BE2C (cell line): ENCODE measurements at regions not wholly inside any gene's neighbourhood (a gene's known extent, or its start where the extent isn't known, plus 50 kb on each side); places are given as distances from the start of the nearest gene placed in this dataset.

ENCODE experiments used
- DNase-seq: peaks from one replicate; pipeline ENCODE4 v3.0.0-alpha.2; 2020
- H3K27me3 ChIP-seq: fragments of 250-450 bp; sonication (Bioruptor Pico); 2 replicates; pipeline ENCODE4 v1.5.1; 2020; ENCODE audit warnings: mild to moderate bottlenecking
- H3K36me3 ChIP-seq: fragments of 250-450 bp; sonication (Bioruptor Pico); 2 replicates; pipeline ENCODE4 v1.5.1; 2020; ENCODE audit warnings: mild to moderate bottlenecking
- H3K4me1 ChIP-seq: fragments of 250-450 bp; sonication (Bioruptor Pico); 2 replicates; pipeline ENCODE4 v1.5.1; 2020
- H3K4me3 ChIP-seq: 2 replicates; pipeline ENCODE4 v1.5.1; 2011; ENCODE audit warnings: low read depth, low read length
- H3K9me3 ChIP-seq: fragments of 250-450 bp; sonication (Bioruptor Pico); 2 replicates; pipeline ENCODE4 v1.5.1; 2020
- TF ChIP-seq, protein P1 (sequence below): IDR thresholded peaks from 2 replicates; pipeline ENCODE4 v1.5.1; 2012; ENCODE audit warnings: mild to moderate bottlenecking, low read depth, low read length

DNA sequence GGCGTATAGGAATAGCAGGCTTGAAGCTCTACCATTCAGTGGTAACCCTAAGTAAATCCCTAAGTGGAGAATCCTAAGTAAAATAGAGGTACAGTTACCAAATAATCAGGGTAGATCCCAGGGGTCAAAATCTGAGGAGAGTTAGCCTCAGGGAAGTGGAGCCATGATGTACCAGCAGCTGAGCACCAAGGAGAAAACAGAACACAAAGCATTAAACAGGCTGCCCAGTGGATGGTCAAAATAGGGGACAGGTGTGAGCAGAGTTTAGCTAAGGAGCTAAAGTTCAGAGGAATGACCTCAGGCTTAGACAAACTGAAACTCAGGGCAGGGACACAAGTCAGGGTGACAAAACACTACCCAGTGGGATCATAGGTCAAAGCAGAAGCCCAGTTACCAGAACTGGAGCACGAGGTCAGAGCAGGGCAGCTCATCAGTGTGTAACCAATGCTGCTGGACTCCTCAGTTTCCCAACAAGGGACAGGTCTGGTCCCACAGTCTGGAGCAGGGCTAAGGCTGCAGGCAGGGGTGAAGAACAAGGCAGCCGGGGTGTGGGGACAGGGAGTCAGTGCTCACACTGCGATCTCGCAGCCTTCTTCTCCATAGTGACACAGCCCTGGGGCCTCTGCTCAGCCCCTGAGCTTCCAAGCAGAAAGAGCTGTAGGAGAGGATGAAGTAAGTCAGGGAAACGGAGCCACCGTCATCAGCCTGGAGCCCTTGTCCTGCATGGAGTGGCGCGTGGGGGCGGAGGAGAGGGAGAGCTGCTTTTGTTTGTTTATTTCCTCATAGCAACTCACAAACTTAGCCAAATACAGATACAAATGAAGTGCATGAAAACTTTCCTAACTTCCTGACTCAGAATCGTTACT, 264.0 kb downstream of the MREG start:
- H3K4me1 ChIP-seq = no peaks in the 10 kb centered on the region
- DNase-seq = no peak
- H3K4me3 ChIP-seq = no peak overlapping the region
- H3K27me3 ChIP-seq = no peaks in the 10 kb centered on the region
- no peaks in the 10 kb centered on the region for H3K9me3 ChIP-seq
- TF ChIP-seq, protein P1, sequence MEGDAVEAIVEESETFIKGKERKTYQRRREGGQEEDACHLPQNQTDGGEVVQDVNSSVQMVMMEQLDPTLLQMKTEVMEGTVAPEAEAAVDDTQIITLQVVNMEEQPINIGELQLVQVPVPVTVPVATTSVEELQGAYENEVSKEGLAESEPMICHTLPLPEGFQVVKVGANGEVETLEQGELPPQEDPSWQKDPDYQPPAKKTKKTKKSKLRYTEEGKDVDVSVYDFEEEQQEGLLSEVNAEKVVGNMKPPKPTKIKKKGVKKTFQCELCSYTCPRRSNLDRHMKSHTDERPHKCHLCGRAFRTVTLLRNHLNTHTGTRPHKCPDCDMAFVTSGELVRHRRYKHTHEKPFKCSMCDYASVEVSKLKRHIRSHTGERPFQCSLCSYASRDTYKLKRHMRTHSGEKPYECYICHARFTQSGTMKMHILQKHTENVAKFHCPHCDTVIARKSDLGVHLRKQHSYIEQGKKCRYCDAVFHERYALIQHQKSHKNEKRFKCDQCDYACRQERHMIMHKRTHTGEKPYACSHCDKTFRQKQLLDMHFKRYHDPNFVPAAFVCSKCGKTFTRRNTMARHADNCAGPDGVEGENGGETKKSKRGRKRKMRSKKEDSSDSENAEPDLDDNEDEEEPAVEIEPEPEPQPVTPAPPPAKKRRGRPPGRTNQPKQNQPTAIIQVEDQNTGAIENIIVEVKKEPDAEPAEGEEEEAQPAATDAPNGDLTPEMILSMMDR = no peak
- no peaks in the 10 kb centered on the region for H3K36me3 ChIP-seq

DNA sequence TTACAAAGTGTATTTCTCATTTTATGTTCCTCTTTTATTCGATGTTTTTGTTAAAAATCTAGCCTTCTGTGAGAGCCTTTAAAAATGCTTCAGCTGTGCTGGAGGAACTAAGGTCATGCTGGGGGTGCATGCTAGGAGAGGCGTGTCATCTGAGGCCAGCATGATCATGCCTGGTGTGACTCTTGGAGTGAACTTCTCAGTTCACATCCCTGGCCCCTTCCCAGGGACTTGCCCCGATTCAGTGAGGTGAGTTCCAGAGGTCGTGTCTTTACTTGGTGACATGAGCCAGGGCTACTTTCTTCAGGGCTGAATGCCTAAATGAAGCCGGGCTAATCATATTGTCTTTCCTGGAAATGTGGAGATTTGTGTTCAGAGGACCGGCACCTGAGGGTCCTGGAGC, 264.9 kb downstream of the MREG start:
- H3K4me3 ChIP-seq = no peak overlapping the region
- no peaks in the 10 kb centered on the region for H3K36me3 ChIP-seq
- no peaks in the 10 kb centered on the region for H3K9me3 ChIP-seq
- no peaks in the 10 kb centered on the region for H3K4me1 ChIP-seq
- H3K27me3 ChIP-seq = no peaks in the 10 kb centered on the region
- DNase-seq = no peak
- TF ChIP-seq, protein P1 = no peak

DNA sequence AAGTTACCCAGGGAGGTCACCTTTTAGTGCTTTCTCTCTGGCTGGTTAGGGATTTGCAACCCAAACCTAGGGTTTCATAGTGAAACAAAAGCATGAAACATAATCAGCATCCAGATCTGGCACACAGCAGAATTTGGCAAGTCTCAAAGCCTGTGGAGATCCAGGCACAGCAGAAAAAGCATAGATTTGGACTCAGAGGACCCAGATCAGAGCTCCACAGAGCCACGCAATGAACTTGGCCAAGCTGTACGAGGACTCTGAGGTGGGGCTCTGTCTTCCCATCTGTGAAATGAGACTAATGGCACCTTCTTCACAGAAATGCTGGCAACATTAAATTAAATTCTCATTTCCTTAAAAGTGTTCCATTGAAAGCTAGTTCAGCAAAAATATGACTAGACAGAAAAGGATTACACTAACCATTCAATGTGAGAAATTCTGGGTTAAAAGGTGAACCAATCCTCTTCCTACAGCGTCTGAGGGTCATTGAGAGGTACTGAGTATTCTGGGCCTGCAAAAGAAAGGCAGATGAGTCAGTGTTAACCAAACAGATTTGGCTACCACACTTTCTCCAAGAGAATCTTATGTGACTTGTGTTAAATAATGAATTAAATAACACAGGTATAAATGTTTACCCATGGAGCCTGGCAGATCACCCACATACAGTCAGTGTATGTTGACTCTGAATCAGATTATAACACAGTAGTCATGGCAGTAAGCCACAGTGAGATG, 266.3 kb downstream of the MREG start:
- H3K4me1 ChIP-seq = no peaks in the 10 kb centered on the region
- DNase-seq = no peak
- TF ChIP-seq, protein P1 = no peak

DNA sequence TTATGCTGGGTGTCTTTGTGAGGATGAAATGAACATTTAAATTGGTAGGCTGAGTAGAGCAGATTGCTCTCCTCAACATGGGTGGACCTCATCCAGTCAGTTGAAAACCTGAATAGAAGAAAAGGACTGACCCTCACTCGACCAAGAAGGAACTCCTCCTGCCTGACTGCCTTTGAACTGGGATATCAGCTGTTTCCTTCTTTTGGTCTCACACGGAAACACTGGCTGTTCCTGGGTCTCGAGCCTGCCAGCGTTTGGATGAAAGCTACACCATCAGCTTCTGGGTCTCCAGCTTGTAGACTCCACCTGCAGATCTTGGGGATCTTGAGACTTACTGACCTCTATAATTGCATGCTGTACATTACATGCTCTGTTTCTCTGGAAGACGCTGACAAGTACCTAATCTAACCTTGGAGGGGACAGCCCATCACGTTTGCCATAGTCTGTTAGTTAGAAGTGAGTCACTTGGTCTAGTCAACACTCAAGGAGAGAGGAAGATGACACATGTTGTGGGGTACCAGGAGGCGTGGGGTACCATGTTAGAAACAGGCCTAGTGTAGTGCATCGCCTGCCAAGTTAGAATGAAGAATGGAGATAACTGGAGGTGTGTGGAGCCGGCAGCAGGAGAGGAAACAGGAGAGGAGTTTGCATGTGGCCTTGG, 267.0 kb downstream of the MREG start:
- no peaks in the 10 kb centered on the region for H3K36me3 ChIP-seq
- H3K4me3 ChIP-seq = no peak overlapping the region
- TF ChIP-seq, protein P1 = no peak
- no peak for DNase-seq
- H3K4me1 ChIP-seq = no peaks in the 10 kb centered on the region
- no peaks in the 10 kb centered on the region for H3K9me3 ChIP-seq
- no peaks in the 10 kb centered on the region for H3K27me3 ChIP-seq

More for the DNA sequence above, 266.3 kb downstream of the MREG start:
- H3K9me3 ChIP-seq = no peaks in the 10 kb centered on the region
- no peaks in the 10 kb centered on the region for H3K27me3 ChIP-seq
- no peaks in the 10 kb centered on the region for H3K36me3 ChIP-seq
- H3K4me3 ChIP-seq = no peak overlapping the region

DNA sequence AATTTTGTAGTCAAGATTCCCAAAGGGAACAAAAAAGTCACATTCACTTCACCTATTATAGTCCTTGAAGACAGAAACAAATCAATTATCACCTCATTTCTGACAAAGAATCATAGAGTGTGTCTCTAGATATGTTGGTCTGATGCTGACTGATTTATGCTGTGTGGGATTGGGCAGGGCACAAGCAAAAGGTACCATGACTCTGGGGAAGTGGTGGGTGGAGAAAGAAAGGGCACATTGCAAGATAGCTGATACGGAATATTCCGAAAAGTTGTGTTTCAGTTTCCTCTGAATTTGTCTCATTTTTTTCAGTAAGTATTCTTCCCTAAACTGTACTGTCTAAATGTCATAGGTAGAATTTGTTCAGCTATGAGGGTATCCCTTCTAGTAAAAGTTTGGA, 268.0 kb downstream of the MREG start:
- H3K9me3 ChIP-seq = no peaks in the 10 kb centered on the region
- H3K36me3 ChIP-seq = no peaks in the 10 kb centered on the region
- no peak for DNase-seq
- no peak overlapping the region for H3K4me3 ChIP-seq
- TF ChIP-seq, protein P1 = no peak
- no peaks in the 10 kb centered on the region for H3K4me1 ChIP-seq
- no peaks in the 10 kb centered on the region for H3K27me3 ChIP-seq
